ENCODE measurements at regions not wholly inside any gene's neighbourhood (a gene's known extent, or its start where the extent isn't known, plus 50 kb on each side); places are given as distances from the start of the nearest gene placed in this dataset.
"Not testable (repeated sequence)": the region's sequence is repeated elsewhere in the genome, so short reads cannot be mapped to it uniquely, and the experiment has no call there.

DNA sequence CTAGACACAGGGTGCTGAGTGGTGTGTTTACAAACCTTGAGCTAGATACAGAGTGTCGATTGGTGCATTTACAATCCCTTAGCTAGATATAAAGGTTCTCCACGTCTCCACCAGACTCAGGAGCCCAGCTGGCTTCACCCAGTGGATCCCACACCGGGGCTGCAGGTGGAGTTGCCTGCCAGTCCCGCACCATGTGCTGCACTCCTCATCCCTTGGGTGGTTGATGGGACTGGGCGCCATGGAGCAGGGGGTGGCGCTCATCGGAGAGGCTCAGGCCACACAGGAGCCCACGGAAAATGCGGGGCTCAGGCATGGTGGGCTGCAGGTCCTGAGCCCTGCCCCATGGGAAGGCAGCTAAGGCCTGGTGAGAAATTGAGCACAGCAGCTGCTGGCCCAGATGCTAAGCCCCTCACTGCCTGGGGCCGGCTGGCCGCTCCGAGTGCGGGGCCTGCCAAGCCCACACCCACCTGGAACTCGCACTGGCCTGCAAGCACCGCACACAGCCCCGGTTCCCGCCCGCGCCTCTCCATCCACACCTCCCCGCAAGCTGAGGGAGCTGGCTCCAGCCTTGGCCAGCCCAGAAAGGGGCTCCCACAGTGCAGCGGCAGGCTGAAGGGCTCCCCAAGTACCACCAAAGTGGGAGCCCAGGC is 418.4 kb downstream of the KIF20B start:
- ATAC-seq (ENCODE audit: poor library complexity); H3K27ac Mint-ChIP-seq; H3K27me3 ChIP-seq (ENCODE audit: control insufficient read depth in 1 of 2, insufficient read depth in 2 of 2, low read length in 2 of 2); H3K27me3 Mint-ChIP-seq; H3K36me3 ChIP-seq (ENCODE audit: insufficient read depth, low read length); H3K27ac ChIP-seq (ENCODE audit: low read depth in 1 of 2, low read length in 2 of 2); H3K4me1 Mint-ChIP-seq (ENCODE audit: low read depth); CTCF ChIA-PET; intact Hi-C loops (cut with DNase I, micrococcal nuclease); H3K4me3 Mint-ChIP-seq; H3K36me3 Mint-ChIP-seq (ENCODE audit: low read depth); H3K4me1 ChIP-seq (ENCODE audit: insufficient read depth, low read length); H3K9me3 Mint-ChIP-seq; DNase-seq; POLR2A ChIA-PET; H3K4me3 ChIP-seq (ENCODE audit: low read length); H3K9me3 ChIP-seq (ENCODE audit: control insufficient read depth in 1 of 2, insufficient read depth in 1 of 2, low read length in 2 of 2): not testable (repeated sequence)

DNA sequence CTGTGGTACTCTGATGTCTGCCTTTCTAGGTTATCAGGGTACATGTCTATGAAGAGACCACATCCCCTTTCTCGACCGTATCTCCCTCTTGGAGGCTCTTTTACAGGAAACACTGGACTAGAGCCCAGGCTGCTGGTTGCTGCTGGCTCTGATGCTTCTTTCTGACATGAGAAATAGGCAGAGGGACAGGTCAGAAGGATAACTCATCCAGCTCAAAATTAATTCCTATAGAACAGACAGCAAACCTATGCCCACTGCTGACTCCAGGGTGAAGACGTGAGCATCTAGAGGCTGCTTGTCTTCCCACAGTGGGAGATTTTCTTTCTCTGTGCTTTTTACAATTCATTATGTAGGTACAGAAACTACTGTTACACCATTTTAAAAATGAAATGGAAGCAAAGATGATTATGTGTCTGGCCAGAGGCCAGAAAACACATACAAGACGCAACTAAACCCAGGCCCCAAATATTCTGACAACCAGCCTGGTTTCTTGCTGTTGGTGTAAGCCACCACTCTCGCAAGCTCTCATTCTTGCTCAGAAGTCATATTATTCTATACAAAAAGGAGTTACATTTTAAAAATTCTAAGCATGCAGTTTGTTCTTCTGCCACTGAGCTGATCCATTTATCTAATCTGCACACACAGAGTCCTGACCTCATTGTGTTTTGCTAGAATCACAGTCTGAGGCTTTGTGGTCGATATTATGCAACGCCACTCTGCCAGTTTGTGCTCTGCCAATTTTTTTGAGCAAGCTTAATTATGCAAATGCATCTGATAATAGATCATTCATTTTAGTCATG is 424.3 kb downstream of the KIF20B start:
- CTCF ChIA-PET: no interaction called here
- H3K4me3 ChIP-seq (ENCODE audit: low read length): no peak overlapping the region
- Mint-ChIP-seq H3K4me3 (no peak overlapping the region), H3K4me1 (ENCODE audit: low read depth) (no peaks in the 10 kb centered on the region), H3K36me3 (ENCODE audit: low read depth) (no peaks in the 10 kb centered on the region), H3K9me3 (no peaks in the 10 kb centered on the region), H3K27me3 (no peaks in the 10 kb centered on the region), H3K27ac (no peak overlapping the region)
- intact Hi-C loops (cut with DNase I, micrococcal nuclease): no loop called here
- ATAC-seq (ENCODE audit: poor library complexity) (no peak), DNase-seq (no peak)
- no peaks in the 10 kb centered on the region for H3K4me1 ChIP-seq (ENCODE audit: insufficient read depth, low read length)
- POLR2A ChIA-PET: no interaction called here
- H3K36me3 ChIP-seq (ENCODE audit: insufficient read depth, low read length): no peaks in the 10 kb centered on the region
- no peaks in the 10 kb centered on the region for H3K27me3 ChIP-seq (ENCODE audit: control insufficient read depth in 1 of 2, insufficient read depth in 2 of 2, low read length in 2 of 2)
- TF ChIP-seq, protein P1, sequence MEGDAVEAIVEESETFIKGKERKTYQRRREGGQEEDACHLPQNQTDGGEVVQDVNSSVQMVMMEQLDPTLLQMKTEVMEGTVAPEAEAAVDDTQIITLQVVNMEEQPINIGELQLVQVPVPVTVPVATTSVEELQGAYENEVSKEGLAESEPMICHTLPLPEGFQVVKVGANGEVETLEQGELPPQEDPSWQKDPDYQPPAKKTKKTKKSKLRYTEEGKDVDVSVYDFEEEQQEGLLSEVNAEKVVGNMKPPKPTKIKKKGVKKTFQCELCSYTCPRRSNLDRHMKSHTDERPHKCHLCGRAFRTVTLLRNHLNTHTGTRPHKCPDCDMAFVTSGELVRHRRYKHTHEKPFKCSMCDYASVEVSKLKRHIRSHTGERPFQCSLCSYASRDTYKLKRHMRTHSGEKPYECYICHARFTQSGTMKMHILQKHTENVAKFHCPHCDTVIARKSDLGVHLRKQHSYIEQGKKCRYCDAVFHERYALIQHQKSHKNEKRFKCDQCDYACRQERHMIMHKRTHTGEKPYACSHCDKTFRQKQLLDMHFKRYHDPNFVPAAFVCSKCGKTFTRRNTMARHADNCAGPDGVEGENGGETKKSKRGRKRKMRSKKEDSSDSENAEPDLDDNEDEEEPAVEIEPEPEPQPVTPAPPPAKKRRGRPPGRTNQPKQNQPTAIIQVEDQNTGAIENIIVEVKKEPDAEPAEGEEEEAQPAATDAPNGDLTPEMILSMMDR (IDR thresholded peaks at IDR 0.05): no peak
- no peak overlapping the region for H3K27ac ChIP-seq (ENCODE audit: low read depth in 1 of 2, low read length in 2 of 2)
- no peaks in the 10 kb centered on the region for H3K9me3 ChIP-seq (ENCODE audit: control insufficient read depth in 1 of 2, insufficient read depth in 1 of 2, low read length in 2 of 2)

DNA sequence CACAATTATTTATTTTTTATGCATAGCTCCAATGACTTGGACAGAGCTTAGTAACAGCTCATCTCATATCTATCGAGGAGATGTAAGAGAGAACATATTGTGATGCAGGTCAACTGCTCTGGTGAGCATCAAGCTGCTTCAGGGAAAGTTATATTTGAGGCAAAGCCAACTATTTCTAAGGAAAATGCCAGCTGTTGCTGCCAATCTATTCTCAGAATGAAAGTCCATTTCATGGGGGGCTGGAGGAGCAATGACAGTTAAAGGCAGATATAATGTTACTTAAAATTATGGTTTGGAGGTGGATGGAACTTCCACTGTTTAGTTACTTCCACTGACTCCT is 424.8 kb downstream of the KIF20B start:
- intact Hi-C loops (cut with DNase I, micrococcal nuclease): no loop called here
- no peaks in the 10 kb centered on the region for H3K27me3 Mint-ChIP-seq
- H3K4me1 Mint-ChIP-seq (ENCODE audit: low read depth): no peaks in the 10 kb centered on the region
- H3K36me3 ChIP-seq (ENCODE audit: insufficient read depth, low read length): no peaks in the 10 kb centered on the region
- no peaks in the 10 kb centered on the region for H3K27me3 ChIP-seq (ENCODE audit: control insufficient read depth in 1 of 2, insufficient read depth in 2 of 2, low read length in 2 of 2)
- ATAC-seq (ENCODE audit: poor library complexity) (no peak), DNase-seq (no peak)
- H3K9me3 ChIP-seq (ENCODE audit: control insufficient read depth in 1 of 2, insufficient read depth in 1 of 2, low read length in 2 of 2): no peaks in the 10 kb centered on the region
- H3K36me3 Mint-ChIP-seq (ENCODE audit: low read depth): no peaks in the 10 kb centered on the region
- H3K4me3 Mint-ChIP-seq: no peak overlapping the region
- ChIA-PET CTCF (no interaction called here), POLR2A (no interaction called here)
- TF ChIP-seq, protein P1 (IDR thresholded peaks at IDR 0.05): no peak
- H3K4me3 ChIP-seq (ENCODE audit: low read length): no peak overlapping the region
- no peak overlapping the region for H3K27ac ChIP-seq (ENCODE audit: low read depth in 1 of 2, low read length in 2 of 2)
- no peaks in the 10 kb centered on the region for H3K9me3 Mint-ChIP-seq
- H3K4me1 ChIP-seq (ENCODE audit: insufficient read depth, low read length): no peaks in the 10 kb centered on the region
- no peak overlapping the region for H3K27ac Mint-ChIP-seq

Measured in CD4-positive, alpha-beta T cell (primary cell).